NT2/D1 (cell line): ENCODE measurements at regions not wholly inside any gene's neighbourhood (a gene's known extent, or its start where the extent isn't known, plus 50 kb on each side); places are given as distances from the start of the nearest gene placed in this dataset.

Experiments used
- DNase-seq: peaks from one replicate; pipeline ENCODE4 v3.0.0-alpha.2; 2011; ENCODE audit warnings: low read depth, low spot score
- H3K27me3 ChIP-seq: 2 replicates; pipeline ENCODE4 v1.6.0; 2011; ENCODE audit warnings: mild to moderate bottlenecking; ENCODE audit not compliant: insufficient read length, insufficient read depth
- H3K36me3 ChIP-seq: 2 replicates; pipeline ENCODE4 v1.6.1; 2011; ENCODE audit warnings: mild to moderate bottlenecking, low read length, mixed read lengths; ENCODE audit not compliant: insufficient read depth, insufficient read length
- H3K4me1 ChIP-seq: 2 replicates; pipeline ENCODE4 v1.5.1; 2011; ENCODE audit not compliant: insufficient read depth, insufficient read length
- H3K4me3 ChIP-seq: 2 replicates; pipeline ENCODE4 v1.5.1; 2011; ENCODE audit warnings: low read depth; ENCODE audit not compliant: insufficient read length
- H3K9ac ChIP-seq: 2 replicates; pipeline ENCODE4 v1.6.0; 2011; ENCODE audit warnings: low read depth; ENCODE audit not compliant: insufficient read length
- H3K9me3 ChIP-seq: 2 replicates; pipeline ENCODE4 v1.5.1; 2011; ENCODE audit warnings: mild to moderate bottlenecking, low read length; ENCODE audit not compliant: insufficient read depth
- SUZ12 ChIP-seq: IDR thresholded peaks from 2 replicates; pipeline ENCODE4 v1.6.1; 2011; ENCODE audit not compliant: insufficient read length, insufficient read depth; ENCODE audit errors: extremely low read depth
- YY1 ChIP-seq: IDR thresholded peaks from 2 replicates; pipeline ENCODE4 v1.6.1; 2011; ENCODE audit not compliant: insufficient read length, insufficient read depth
- ZNF274 ChIP-seq: IDR thresholded peaks from 2 replicates; pipeline ENCODE4 v1.6.1; 2011; ENCODE audit warnings: mild to moderate bottlenecking, low read depth, low read length

DNA sequence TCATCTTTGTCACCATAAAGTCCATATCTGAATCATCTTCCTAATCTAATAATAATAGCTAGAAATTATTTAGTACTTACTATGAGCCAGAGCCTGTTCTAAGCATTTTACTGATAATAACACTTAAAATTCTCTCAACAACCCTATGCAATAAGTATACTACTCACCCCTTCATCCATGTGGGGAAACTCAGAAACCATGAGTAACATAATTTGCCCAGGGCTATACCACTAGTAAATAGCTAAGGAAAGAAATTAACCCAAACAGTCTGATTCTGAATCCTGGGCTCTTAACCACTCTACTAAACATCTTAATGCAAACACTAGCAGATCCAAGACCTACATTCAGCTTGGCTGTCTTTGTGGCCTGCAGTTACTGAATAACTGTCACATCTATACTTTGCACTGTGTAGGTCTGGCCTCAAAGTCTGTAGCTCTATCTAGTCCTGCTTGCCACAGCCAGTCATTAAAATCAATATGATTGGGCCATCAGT lies 394.8 kb upstream of the ESRRG start:
- H3K27me3 ChIP-seq, result no peaks in the 10 kb centered on the region
- DNase-seq, result no peak
- H3K9ac ChIP-seq, result no peak overlapping the region
- no peak for TF ChIP-seq YY1
- no peak for TF ChIP-seq ZNF274
- TF ChIP-seq SUZ12, result no peak
- no peaks in the 10 kb centered on the region for H3K4me1 ChIP-seq
- no peak overlapping the region for H3K4me3 ChIP-seq
- H3K36me3 ChIP-seq, result no peaks in the 10 kb centered on the region
- H3K9me3 ChIP-seq, result peaks cover 5% of the 10 kb centered on the region; the same call in 1 of the 2 replicates

DNA sequence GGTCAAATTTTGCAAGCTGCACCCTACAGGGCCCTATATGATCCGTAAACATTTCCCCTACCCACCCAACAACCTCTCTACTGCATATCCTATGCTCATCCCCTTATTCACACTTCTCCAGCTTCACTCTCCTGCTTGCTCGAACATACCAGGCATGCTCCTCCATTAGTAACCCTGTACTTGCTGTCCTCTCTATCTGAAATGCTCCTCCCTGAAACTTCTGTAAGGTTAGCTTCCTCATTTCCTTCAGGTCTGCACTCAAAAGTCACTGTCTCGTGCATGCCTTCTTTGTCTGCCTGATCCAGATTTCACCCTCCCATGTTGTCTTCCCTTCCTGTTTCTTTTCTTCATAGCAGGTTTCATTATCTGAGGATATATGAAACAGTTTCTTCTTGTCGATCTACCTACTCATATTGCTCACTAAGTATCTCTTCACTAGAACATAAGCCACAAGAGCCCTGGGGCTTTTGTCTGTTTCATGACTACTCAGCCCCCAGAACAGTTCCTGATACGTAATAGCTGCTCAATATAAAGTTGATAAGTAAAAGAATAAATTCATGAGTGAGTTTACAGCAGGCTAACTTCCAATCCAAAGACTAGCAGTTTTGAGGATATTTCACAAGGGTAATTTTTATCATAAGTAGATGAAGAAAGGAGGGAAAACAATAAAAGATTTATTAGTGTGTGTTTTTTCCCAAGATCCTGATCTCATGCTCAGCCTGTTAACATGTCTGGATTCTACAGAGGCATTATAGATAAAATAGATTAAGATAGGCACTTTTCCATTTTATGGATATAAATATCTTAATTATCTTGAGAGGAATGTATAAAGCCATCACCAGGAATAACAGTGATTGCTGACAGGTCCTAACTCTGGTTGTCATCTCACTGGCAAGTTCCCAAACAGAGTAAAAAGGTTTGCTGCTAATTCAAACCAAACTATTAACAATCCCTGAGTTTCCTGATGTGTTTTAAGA lies 392.5 kb upstream of the ESRRG start:
- Histone ChIP-seq H3K4me1 (no peaks in the 10 kb centered on the region), H3K4me3 (no peak overlapping the region), H3K36me3 (no peaks in the 10 kb centered on the region), H3K9ac (no peak overlapping the region), H3K27me3 (no peaks in the 10 kb centered on the region), H3K9me3 (no peaks in the 10 kb centered on the region)
- DNase-seq, result no peak
- no peak for TF ChIP-seq ZNF274
- no peak for TF ChIP-seq SUZ12
- no peak for TF ChIP-seq YY1

DNA sequence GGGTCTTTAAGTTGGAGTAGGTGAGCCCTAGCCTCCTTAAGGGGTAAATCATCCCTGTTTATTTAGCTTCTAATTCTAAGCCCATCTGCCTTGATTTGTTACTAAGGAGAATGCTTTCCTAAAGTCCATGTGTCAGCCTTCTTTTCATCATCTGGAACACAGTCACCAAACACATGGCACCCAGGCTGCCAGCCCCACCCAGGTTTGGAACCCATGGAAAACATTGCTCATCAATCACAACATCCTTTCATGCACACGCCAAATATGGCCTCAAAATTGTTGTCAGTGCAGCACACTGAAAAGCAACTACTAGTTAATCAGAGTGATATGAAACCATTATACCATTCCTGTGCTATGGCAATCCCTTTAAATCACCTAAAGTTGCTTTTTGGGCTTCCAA lies 386.7 kb upstream of the ESRRG start:
- no peaks in the 10 kb centered on the region for H3K27me3 ChIP-seq
- H3K9me3 ChIP-seq, result no peaks in the 10 kb centered on the region
- H3K9ac ChIP-seq, result no peak overlapping the region
- no peak for DNase-seq
- TF ChIP-seq YY1, result no peak
- no peaks in the 10 kb centered on the region for H3K36me3 ChIP-seq
- no peaks in the 10 kb centered on the region for H3K4me1 ChIP-seq
- no peak overlapping the region for H3K4me3 ChIP-seq

DNA sequence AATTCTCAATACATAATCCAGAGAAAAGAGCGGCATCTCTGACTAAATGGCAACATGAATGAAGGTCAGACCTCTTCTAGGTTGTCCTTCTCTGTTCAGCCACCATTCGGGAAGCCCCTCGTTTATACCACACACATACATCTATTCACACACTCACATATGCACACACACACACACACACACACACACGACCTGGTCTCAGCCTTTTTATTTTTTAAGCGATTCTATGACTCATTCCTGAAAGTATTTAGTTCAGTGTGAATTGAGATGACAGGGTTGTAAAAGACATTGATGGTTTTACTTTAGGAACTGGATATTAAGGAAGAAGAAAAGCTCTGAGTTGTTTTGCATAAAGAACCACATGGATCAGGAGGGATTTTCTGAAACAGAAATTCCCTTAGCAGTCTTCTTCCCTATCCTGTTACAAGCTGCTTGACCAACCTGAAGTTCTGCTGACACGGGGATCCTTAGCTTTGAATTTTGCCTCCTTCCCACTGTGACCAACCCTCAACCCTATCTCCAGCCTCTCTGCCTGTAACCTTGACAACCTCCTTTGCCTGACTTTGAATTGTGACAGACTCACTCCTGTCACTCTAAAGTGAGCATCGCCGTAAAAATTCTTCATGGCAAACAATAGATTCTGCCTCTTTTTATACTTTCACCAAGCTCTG lies 383.1 kb upstream of the ESRRG start:
- no peaks in the 10 kb centered on the region for H3K9me3 ChIP-seq
- no peaks in the 10 kb centered on the region for H3K36me3 ChIP-seq
- no peak overlapping the region for H3K4me3 ChIP-seq
- TF ChIP-seq ZNF274, result no peak
- no peaks in the 10 kb centered on the region for H3K27me3 ChIP-seq
- H3K4me1 ChIP-seq, result no peaks in the 10 kb centered on the region
- no peak overlapping the region for H3K9ac ChIP-seq
- no peak for DNase-seq

DNA sequence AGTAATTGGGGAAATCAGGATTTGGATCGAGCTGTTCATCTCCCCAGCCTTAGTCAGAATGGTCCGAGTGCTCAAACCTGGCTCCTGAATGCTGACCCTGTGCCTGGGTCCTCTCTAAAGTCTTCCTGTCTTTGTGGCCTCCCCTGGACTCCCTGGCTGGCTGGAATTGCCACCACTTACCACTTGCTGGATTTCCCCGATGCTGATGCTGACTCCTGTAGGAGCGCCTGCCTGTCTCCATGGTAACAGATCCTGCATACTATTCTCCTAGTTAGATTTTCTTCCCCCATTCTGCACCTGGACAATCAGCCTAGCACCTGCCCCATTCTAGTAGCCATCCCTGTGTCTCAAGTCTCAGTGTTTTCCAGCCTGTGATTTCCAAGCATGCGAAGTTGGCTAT lies 382.2 kb upstream of the ESRRG start:
- no peak overlapping the region for H3K4me3 ChIP-seq
- H3K9me3 ChIP-seq, result no peaks in the 10 kb centered on the region
- no peak for DNase-seq
- TF ChIP-seq SUZ12 (no peak), ZNF274 (no peak), YY1 (no peak)
- H3K36me3 ChIP-seq, result no peaks in the 10 kb centered on the region
- no peaks in the 10 kb centered on the region for H3K27me3 ChIP-seq
- H3K9ac ChIP-seq, result no peak overlapping the region
- H3K4me1 ChIP-seq, result no peaks in the 10 kb centered on the region

DNA sequence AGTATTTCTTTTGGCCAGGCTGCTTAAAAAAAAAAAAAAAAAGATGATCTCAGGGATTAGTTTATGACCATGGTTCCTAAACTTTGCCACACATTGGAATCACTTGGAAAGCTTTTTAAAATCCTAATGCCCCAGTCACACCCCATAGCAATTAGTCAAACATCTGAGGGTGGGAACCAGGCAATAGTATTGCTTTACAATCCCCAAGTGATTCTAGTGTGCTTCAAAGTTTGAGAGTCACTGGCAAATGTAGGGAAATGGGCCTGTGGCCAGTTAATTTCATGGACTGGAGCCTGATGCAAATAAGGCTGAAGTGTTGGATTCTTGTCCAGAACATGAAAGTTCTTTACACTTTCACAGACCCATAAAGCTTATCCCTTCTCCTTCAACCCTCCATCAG lies 374.6 kb upstream of the ESRRG start:
- no peak overlapping the region for H3K4me3 ChIP-seq
- no peak overlapping the region for H3K9ac ChIP-seq
- H3K4me1 ChIP-seq, result no peaks in the 10 kb centered on the region
- no peaks in the 10 kb centered on the region for H3K9me3 ChIP-seq
- TF ChIP-seq ZNF274, result no peak
- no peak for TF ChIP-seq SUZ12
- no peak for TF ChIP-seq YY1
- no peaks in the 10 kb centered on the region for H3K36me3 ChIP-seq
- H3K27me3 ChIP-seq, result no peaks in the 10 kb centered on the region
- DNase-seq, result no peak

DNA sequence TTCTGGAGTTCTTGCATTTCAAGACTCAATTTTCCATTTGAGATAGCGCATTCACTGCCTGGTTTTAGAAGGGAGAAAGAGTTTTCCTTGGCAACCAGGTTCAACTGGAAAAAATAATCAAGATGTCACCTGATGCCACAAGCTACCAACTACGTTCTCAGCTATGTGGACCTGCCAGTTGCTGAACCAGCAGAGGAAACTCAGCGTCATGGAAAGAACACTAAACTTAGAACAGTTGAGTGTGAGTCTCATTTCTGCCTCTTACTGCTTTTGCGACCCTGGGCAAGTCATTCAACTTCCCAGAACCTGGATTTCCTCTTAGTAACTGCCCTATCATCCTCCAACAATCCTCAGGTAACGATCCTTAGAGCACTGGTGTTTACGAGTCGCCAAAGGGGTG lies 373.0 kb upstream of the ESRRG start:
- Histone ChIP-seq H3K9ac (no peak overlapping the region), H3K9me3 (no peaks in the 10 kb centered on the region), H3K27me3 (peaks cover 4% of the 10 kb centered on the region), H3K36me3 (no peaks in the 10 kb centered on the region), H3K4me3 (no peak overlapping the region), H3K4me1 (no peaks in the 10 kb centered on the region)
- DNase-seq, result no peak
- TF ChIP-seq ZNF274 (no peak), SUZ12 (no peak), YY1 (no peak)
